Hepatocyte (in vitro differentiated cells): ENCODE measurements at regions not wholly inside any gene's neighbourhood (a gene's known extent, or its start where the extent isn't known, plus 50 kb on each side); places are given as distances from the start of the nearest gene placed in this dataset.

Source experiments
- CTCF ChIP-seq: fragments of 200-600 bp; sonication (generic); IDR thresholded peaks from 2 replicates; pipeline ENCODE4 v1.5.1; 2016; ENCODE audit warnings: antibody characterized with exemption, mild to moderate bottlenecking; ENCODE audit not compliant: poor library complexity
- EZH2 ChIP-seq: fragments of 200-600 bp; sonication (generic); IDR thresholded peaks from 2 replicates; pipeline ENCODE4 v1.6.1; 2016; ENCODE audit warnings: antibody characterized with exemption, mild to moderate bottlenecking, borderline replicate concordance

DNA sequence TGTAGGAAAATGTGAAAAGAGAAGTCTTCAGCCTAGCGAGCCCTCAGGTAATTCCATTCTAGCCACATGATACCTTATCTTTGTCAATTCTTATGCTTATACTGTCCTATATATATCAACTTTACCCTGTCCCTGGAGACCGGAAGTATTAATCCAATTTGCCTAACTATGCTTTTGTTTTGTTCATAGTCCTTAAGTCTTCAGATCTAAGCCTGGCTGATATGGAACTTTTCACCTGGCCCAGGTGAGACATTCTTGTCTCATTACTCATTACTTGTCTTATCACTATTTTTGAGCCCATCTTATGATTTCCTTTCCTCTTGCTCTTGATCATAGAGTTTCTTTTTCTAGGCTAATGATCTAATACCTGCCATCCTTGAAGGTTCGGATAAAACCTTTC, 194.1 kb upstream of the FANCL start:
- TF ChIP-seq CTCF (no peak), EZH2 (no peak)
